Activated naive CD8-positive, alpha-beta T cell (primary cell): ENCODE measurements at regions not wholly inside any gene's neighbourhood (a gene's known extent, or its start where the extent isn't known, plus 50 kb on each side); places are given as distances from the start of the nearest gene placed in this dataset.

Experiments used
- H3K27ac Mint-ChIP-seq: one replicate; pipeline ENCODE4 v1.8.0; 2021; ENCODE audit warnings: mixed read lengths
- H3K27me3 Mint-ChIP-seq: one replicate; pipeline ENCODE4 v1.8.0; 2021; ENCODE audit warnings: mixed read lengths
- H3K36me3 Mint-ChIP-seq: one replicate; pipeline ENCODE4 v1.8.0; 2021; ENCODE audit warnings: mixed read lengths
- H3K4me1 Mint-ChIP-seq: one replicate; pipeline ENCODE4 v1.8.0; 2021; ENCODE audit warnings: low read depth, mixed read lengths
- H3K4me3 Mint-ChIP-seq: one replicate; pipeline ENCODE4 v1.8.0; 2021; ENCODE audit warnings: mild to moderate bottlenecking, mixed read lengths
- H3K9me3 Mint-ChIP-seq: one replicate; pipeline ENCODE4 v1.8.0; 2021; ENCODE audit warnings: low read depth, mixed read lengths

GRCh38 chr4:58553679-58554078, 1443.5 kb upstream of the IGFBP7 start:
- Mint-ChIP-seq H3K36me3 (no peaks in the 10 kb centered on the region), H3K27me3 (no peaks in the 10 kb centered on the region), H3K4me3 (no peak overlapping the region), H3K9me3 (peaks cover 3% of the 10 kb centered on the region), H3K27ac (no peak overlapping the region), H3K4me1 (no peaks in the 10 kb centered on the region)

GRCh38 chr4:58553031-58553430, 1442.8 kb upstream of the IGFBP7 start:
- Mint-ChIP-seq H3K4me1 (no peaks in the 10 kb centered on the region), H3K36me3 (no peaks in the 10 kb centered on the region), H3K27ac (no peak overlapping the region), H3K9me3 (peaks cover 3% of the 10 kb centered on the region), H3K4me3 (no peak overlapping the region), H3K27me3 (no peaks in the 10 kb centered on the region)

GRCh38 chr4:58551676-58552075, 1441.5 kb upstream of the IGFBP7 start:
- H3K4me3 Mint-ChIP-seq = no peak overlapping the region
- no peaks in the 10 kb centered on the region for H3K36me3 Mint-ChIP-seq
- no peaks in the 10 kb centered on the region for H3K27me3 Mint-ChIP-seq
- no peaks in the 10 kb centered on the region for H3K4me1 Mint-ChIP-seq
- H3K9me3 Mint-ChIP-seq = peaks cover 3% of the 10 kb centered on the region
- no peak overlapping the region for H3K27ac Mint-ChIP-seq

- no peak overlapping the region for H3K4me3 Mint-ChIP-seq
- no peak overlapping the region for H3K27ac Mint-ChIP-seq
- H3K4me1 Mint-ChIP-seq = no peaks in the 10 kb centered on the region
- H3K36me3 Mint-ChIP-seq = no peaks in the 10 kb centered on the region
- H3K27me3 Mint-ChIP-seq = no peaks in the 10 kb centered on the region
- no peaks in the 10 kb centered on the region for H3K9me3 Mint-ChIP-seq
Measured at GRCh38 chr4:58543465-58543864, 1433.3 kb upstream of the IGFBP7 start.

GRCh38 chr4:58541926-58542325, 1431.7 kb upstream of the IGFBP7 start:
- Mint-ChIP-seq H3K36me3 (no peaks in the 10 kb centered on the region), H3K4me3 (no peak overlapping the region)

DNA sequence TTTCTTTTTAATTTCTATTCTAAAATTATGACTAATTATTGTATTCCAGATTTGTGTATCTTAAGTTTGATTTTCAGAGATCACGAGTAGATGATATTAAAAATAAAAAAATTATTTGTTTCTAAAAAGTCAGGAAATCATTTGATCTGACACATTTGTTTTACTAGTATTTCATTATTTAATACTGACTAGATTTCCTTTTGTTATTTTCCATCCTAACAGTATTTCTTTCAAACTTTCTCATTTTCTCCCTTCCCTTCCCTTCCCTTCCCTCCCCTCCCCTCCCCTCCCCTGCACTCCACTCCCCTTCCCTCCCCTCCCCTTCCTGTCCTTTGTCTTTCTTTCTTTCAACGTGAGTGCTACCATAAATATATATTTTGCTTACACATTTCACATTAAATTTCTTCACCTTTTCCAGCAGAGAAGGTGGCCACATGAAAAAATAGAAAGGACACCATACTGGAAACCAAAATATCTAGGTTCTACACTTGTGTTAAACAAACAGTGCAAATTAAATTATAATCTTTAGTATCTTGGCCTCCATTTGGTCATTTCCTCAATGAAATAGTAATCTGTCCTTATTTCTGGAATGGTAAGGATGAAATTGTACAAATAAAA, 1412.7 kb upstream of the IGFBP7 start:
- H3K4me3 Mint-ChIP-seq = no peak overlapping the region
- no peaks in the 10 kb centered on the region for H3K27me3 Mint-ChIP-seq
- no peaks in the 10 kb centered on the region for H3K36me3 Mint-ChIP-seq
- H3K27ac Mint-ChIP-seq = no peak overlapping the region
- no peaks in the 10 kb centered on the region for H3K4me1 Mint-ChIP-seq
- H3K9me3 Mint-ChIP-seq = peaks cover 12% of the 10 kb centered on the region

More at GRCh38 chr4:58541926-58542325, 1431.7 kb upstream of the IGFBP7 start:
- no peaks in the 10 kb centered on the region for H3K9me3 Mint-ChIP-seq
- no peak overlapping the region for H3K27ac Mint-ChIP-seq
- no peaks in the 10 kb centered on the region for H3K27me3 Mint-ChIP-seq
- H3K4me1 Mint-ChIP-seq = no peaks in the 10 kb centered on the region

DNA sequence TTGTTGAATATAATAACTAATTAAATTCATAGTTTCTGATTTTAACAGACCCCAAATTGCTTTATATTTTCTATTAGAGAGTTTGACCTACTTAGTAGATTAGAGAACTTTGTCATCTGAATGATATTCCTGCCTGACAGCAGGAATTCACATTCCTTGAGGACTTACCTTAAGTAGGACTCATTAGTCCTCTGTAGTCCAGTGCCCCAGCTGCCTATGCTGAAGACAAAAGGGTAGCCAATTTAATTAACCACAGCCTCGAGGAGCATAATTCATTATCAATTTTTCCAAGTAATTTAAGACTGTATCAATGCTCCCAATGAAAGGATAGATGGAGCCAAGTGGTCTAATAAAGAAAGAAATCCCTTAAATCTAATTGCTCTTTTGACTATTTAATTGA, 1405.0 kb upstream of the IGFBP7 start:
- H3K27me3 Mint-ChIP-seq = no peaks in the 10 kb centered on the region
- H3K4me1 Mint-ChIP-seq = no peaks in the 10 kb centered on the region
- H3K4me3 Mint-ChIP-seq = no peak overlapping the region
- no peaks in the 10 kb centered on the region for H3K36me3 Mint-ChIP-seq
- no peak overlapping the region for H3K27ac Mint-ChIP-seq
- peaks cover 4% of the 10 kb centered on the region for H3K9me3 Mint-ChIP-seq

DNA sequence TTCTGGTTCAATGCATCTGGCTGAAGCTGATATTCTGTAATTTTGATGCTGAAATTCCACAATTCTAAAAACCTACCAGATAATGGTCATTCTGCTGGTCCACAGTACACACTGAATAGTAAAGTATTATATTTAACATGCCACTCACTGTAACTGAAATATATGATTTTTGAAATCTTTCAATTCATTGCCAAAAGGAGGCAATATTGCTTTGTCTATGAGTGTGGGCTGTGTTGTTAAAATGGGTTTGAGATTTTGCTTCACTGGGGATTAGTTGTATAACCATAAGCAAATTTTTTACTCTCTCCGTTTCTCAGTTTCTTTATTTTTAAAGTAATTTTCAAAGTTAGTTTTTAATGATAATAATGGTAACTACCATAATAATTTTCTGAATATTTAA, 1404.1 kb upstream of the IGFBP7 start:
- H3K9me3 Mint-ChIP-seq = peaks cover 4% of the 10 kb centered on the region
- H3K27ac Mint-ChIP-seq = no peak overlapping the region
- no peak overlapping the region for H3K4me3 Mint-ChIP-seq
- H3K4me1 Mint-ChIP-seq = no peaks in the 10 kb centered on the region
- H3K27me3 Mint-ChIP-seq = no peaks in the 10 kb centered on the region
- no peaks in the 10 kb centered on the region for H3K36me3 Mint-ChIP-seq

DNA sequence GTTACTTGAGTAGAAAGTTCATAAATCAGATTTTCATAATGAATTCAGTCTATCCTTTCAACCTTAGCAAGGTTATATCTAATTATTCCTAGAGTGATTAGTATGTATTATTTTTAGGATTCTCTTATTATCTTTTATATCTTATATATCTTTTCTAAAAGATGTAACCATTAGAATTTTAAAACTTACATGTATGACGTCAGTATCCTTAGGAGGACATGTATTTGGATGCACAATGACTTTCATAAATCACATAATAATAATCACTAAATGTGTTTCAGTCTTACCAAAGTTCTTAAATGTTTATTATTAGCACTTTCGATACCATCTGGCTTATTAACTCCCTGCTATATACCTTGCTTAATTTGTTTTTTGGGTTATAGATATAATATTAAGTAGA, 1400.5 kb upstream of the IGFBP7 start:
- Mint-ChIP-seq H3K9me3 (peaks cover 4% of the 10 kb centered on the region), H3K4me1 (no peaks in the 10 kb centered on the region), H3K4me3 (no peak overlapping the region), H3K27me3 (no peaks in the 10 kb centered on the region), H3K27ac (no peak overlapping the region), H3K36me3 (no peaks in the 10 kb centered on the region)

DNA sequence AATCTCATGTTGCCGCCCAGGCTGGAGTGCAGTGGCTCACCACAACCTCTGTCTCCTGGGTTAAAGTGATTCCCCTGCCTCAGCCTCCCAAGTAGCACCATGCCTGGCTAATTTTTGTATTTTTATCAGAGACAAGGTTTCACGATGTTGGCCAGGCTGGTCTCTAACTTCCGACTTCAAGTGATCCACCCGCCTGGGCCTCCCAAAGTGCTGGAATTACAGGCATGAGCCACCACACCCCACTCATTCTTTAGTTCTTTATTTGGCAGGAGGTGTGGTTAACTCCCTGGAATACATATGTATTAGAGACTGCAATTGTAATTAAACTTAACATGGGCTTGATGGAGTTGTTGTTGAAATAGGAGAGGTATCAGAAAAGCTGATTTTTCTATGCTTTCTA, 1396.9 kb upstream of the IGFBP7 start:
- Mint-ChIP-seq H3K4me1 (no peaks in the 10 kb centered on the region), H3K9me3 (no peaks in the 10 kb centered on the region), H3K4me3 (no peak overlapping the region)

DNA sequence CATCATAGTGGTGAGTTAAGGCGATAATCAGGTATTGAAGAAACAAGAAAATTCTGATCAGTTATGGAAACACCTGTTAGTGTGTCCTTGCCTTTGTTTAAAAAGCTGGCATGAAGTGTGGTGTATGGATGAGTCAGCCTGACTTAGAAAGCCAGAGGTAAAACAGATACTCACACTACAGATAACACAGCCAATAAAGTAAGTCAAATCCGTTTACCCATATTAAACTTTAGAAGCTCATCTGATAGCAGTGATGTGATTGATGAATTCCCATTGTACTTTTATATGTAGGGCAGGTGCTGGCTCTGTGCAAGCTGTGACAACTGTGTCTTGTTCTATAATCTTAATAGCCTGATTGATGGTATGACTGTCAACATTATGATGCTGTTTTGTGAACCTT, 1392.7 kb upstream of the IGFBP7 start:
- H3K27ac Mint-ChIP-seq = no peak overlapping the region

More for the DNA sequence above, 1396.9 kb upstream of the IGFBP7 start:
- Mint-ChIP-seq H3K27ac (no peak overlapping the region), H3K27me3 (no peaks in the 10 kb centered on the region), H3K36me3 (no peaks in the 10 kb centered on the region)

GRCh38 chr4:58499182-58499581, 1389.0 kb upstream of the IGFBP7 start:
- no peak overlapping the region for H3K4me3 Mint-ChIP-seq
- H3K36me3 Mint-ChIP-seq = no peaks in the 10 kb centered on the region
- no peak overlapping the region for H3K27ac Mint-ChIP-seq

More for the DNA sequence above, 1392.7 kb upstream of the IGFBP7 start:
- no peak overlapping the region for H3K4me3 Mint-ChIP-seq
- H3K36me3 Mint-ChIP-seq = no peaks in the 10 kb centered on the region
- peaks cover 9% of the 10 kb centered on the region for H3K9me3 Mint-ChIP-seq
- H3K27me3 Mint-ChIP-seq = no peaks in the 10 kb centered on the region
- H3K4me1 Mint-ChIP-seq = no peaks in the 10 kb centered on the region

DNA sequence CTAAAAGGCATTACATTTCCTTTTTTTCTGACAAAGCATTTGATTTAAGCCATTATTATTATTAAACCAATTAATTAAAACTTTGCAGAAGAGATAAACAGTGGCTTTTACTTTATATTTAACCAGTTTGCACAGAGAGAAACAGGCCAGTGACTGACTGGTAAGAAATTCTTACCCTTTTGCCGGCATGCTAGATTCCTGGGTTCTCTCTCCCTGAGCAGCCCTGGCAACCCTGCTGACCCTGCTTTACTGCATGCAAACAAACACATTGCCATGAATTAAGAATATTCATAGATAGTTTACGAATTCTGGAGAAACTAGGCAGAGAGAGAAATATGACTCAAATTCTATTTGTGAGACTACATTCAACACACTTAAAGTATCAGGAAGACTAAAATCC, 1381.4 kb upstream of the IGFBP7 start:
- peaks cover 8% of the 10 kb centered on the region for H3K9me3 Mint-ChIP-seq
- H3K4me3 Mint-ChIP-seq = no peak overlapping the region
- no peaks in the 10 kb centered on the region for H3K36me3 Mint-ChIP-seq
- H3K27me3 Mint-ChIP-seq = no peaks in the 10 kb centered on the region
- H3K27ac Mint-ChIP-seq = no peak overlapping the region
- H3K4me1 Mint-ChIP-seq = no peaks in the 10 kb centered on the region

More at GRCh38 chr4:58499182-58499581, 1389.0 kb upstream of the IGFBP7 start:
- Mint-ChIP-seq H3K9me3 (peaks cover 9% of the 10 kb centered on the region), H3K4me1 (no peaks in the 10 kb centered on the region), H3K27me3 (no peaks in the 10 kb centered on the region)

DNA sequence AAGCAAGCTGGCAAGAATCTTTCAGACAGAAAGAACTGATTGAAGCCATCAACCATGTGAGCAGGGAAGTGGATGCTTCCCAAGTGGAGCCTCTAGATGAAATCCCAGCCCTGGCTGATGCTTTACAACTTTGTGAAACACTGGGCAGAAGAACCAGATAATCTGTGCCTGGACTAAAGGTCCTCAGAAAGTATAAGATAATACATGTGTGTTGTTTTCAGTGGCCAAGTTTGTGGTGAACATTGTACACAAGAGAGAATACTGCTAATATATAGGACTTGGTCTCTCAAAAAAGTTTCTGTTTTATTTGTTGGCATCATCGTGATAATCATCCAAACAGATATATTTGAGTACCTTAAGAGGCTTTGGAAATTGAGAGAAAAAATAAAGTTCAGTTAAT, 1367.8 kb upstream of the IGFBP7 start:
- Mint-ChIP-seq H3K36me3 (no peaks in the 10 kb centered on the region), H3K27ac (no peak overlapping the region), H3K9me3 (peaks cover 9% of the 10 kb centered on the region), H3K4me3 (no peak overlapping the region), H3K4me1 (no peaks in the 10 kb centered on the region), H3K27me3 (no peaks in the 10 kb centered on the region)

DNA sequence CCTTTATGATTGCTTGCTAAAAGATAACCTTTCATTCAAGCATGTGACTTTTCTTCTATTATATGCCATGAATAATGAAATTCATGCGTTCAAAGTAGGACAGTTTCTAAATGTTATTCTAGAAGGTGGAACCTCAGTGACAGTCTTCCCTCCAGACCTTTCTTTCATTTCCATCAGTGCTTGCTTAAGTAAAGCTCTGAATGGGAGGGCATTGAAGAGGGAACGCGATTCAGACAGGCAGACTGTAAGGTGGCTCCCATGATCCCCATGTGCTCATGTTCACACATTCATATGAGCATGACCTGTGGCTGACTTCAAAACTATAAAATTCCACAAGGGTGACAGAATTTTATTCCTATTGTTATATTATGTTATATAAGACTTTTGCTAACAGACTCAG, 1367.3 kb upstream of the IGFBP7 start:
- no peak overlapping the region for H3K4me3 Mint-ChIP-seq
- no peaks in the 10 kb centered on the region for H3K4me1 Mint-ChIP-seq
- H3K27me3 Mint-ChIP-seq = no peaks in the 10 kb centered on the region
- H3K27ac Mint-ChIP-seq = no peak overlapping the region
- peaks cover 9% of the 10 kb centered on the region for H3K9me3 Mint-ChIP-seq
- no peaks in the 10 kb centered on the region for H3K36me3 Mint-ChIP-seq

DNA sequence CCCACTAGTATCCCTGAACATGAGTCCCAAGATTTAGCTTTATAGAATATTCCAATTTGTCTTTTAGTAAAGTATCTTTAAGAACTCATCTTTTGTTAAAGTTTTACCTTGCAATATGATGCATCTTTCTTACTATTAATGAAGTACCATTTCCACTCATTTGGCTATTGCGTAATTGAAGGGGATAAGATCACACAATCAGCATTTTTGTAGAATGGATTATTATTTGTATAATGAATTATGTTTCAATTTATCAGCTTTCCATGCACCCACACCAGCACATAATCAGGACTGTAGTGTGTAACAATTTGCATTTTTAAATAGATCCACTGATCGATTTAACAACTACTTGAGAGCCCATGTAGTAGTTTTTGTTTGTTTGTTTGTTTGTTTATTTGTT, 1364.9 kb upstream of the IGFBP7 start:
- no peak overlapping the region for H3K4me3 Mint-ChIP-seq
- H3K9me3 Mint-ChIP-seq = peaks cover 9% of the 10 kb centered on the region
- H3K27ac Mint-ChIP-seq = no peak overlapping the region
- no peaks in the 10 kb centered on the region for H3K36me3 Mint-ChIP-seq
- no peaks in the 10 kb centered on the region for H3K4me1 Mint-ChIP-seq
- H3K27me3 Mint-ChIP-seq = no peaks in the 10 kb centered on the region
